ENCODE measurements at regions not wholly inside any gene's neighbourhood (a gene's known extent, or its start where the extent isn't known, plus 50 kb on each side); places are given as distances from the start of the nearest gene placed in this dataset.

DNA sequence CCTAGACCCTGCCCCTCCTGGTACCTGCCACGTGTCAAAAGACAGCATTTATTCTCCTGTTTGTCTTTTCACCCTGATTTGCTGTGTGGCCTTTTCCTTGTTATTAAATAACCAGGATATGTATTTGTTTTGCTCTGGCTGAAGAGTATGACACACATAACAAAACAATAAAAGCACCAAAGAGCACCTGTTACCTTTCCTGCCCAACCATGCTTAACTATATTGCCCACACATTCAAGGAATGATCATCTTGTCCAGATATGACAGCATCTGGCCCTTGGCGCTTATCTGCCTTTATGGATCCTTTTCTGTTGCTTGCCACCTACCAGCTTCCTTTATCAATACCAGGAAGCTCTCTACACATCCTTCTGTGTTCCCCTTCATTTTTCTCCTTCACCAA is 357.7 kb downstream of the FGFR2 start:
- TF ChIP-seq, protein P1, sequence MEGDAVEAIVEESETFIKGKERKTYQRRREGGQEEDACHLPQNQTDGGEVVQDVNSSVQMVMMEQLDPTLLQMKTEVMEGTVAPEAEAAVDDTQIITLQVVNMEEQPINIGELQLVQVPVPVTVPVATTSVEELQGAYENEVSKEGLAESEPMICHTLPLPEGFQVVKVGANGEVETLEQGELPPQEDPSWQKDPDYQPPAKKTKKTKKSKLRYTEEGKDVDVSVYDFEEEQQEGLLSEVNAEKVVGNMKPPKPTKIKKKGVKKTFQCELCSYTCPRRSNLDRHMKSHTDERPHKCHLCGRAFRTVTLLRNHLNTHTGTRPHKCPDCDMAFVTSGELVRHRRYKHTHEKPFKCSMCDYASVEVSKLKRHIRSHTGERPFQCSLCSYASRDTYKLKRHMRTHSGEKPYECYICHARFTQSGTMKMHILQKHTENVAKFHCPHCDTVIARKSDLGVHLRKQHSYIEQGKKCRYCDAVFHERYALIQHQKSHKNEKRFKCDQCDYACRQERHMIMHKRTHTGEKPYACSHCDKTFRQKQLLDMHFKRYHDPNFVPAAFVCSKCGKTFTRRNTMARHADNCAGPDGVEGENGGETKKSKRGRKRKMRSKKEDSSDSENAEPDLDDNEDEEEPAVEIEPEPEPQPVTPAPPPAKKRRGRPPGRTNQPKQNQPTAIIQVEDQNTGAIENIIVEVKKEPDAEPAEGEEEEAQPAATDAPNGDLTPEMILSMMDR (IDR thresholded peaks at IDR 0.05; ENCODE audit: insufficient read depth, low read depth, low read length): no peak
- no peak for TF ChIP-seq EZH2 (IDR thresholded peaks at IDR 0.05; ENCODE audit: insufficient read depth, low read length)

All from astrocyte (in vitro differentiated cells and primary cell).